GM21723 (cell line): ENCODE measurements at regions not wholly inside any gene's neighbourhood (a gene's known extent, or its start where the extent isn't known, plus 50 kb on each side); places are given as distances from the start of the nearest gene placed in this dataset.

Source experiments
- ATAC-seq: cut with Tn5 transposase; IDR thresholded peaks from one replicate; pipeline ENCODE4 v1.9.1; 2021; ENCODE audit warnings: mild to moderate bottlenecking, moderate library complexity; ENCODE audit not compliant: unreplicated experiment

GRCh38 chr1:58908561-58909560 is 125.0 kb upstream of the JUN start:
- ATAC-seq = no peak

GRCh38 chr1:58909914-58910681 is 126.3 kb upstream of the JUN start:
- no peak for ATAC-seq

GRCh38 chr1:58911841-58912499 is 128.1 kb upstream of the JUN start:
- ATAC-seq = no peak

GRCh38 chr1:58914925-58915324 is 131.1 kb upstream of the JUN start:
- ATAC-seq = no peak

- no peak for ATAC-seq
Observed at GRCh38 chr1:58917436-58917835, 133.6 kb upstream of the JUN start.

- no peak for ATAC-seq
Observed at GRCh38 chr1:58919226-58919958, 135.5 kb upstream of the JUN start.

GRCh38 chr1:58919959-58920321 is 136.1 kb upstream of the JUN start:
- ATAC-seq = no peak

GRCh38 chr1:58921342-58921741 is 137.5 kb upstream of the JUN start:
- no peak for ATAC-seq

- no peak for ATAC-seq
Observed at GRCh38 chr1:58921751-58922150, 137.9 kb upstream of the JUN start.

GRCh38 chr1:58922302-58923089 is 138.6 kb upstream of the JUN start:
- peak; percentile 94 for ATAC-seq

- no peak for ATAC-seq
Observed at GRCh38 chr1:58923090-58923470, 139.2 kb upstream of the JUN start.

GRCh38 chr1:58924016-58924565 is 140.2 kb upstream of the JUN start:
- ATAC-seq = no peak

GRCh38 chr1:58924821-58925220 is 141.0 kb upstream of the JUN start:
- no peak for ATAC-seq

- ATAC-seq = no peak
Observed at GRCh38 chr1:58925247-58925646, 141.4 kb upstream of the JUN start.

- ATAC-seq = no peak
Observed at GRCh38 chr1:58926152-58926551, 142.3 kb upstream of the JUN start.

- no peak for ATAC-seq
Observed at GRCh38 chr1:58927041-58927721, 143.3 kb upstream of the JUN start.

GRCh38 chr1:58927722-58928085 is 143.9 kb upstream of the JUN start:
- no peak for ATAC-seq

- ATAC-seq = no peak
Observed at GRCh38 chr1:58928514-58928913, 144.7 kb upstream of the JUN start.

- ATAC-seq = no peak
Observed at GRCh38 chr1:58929671-58930325, 146.0 kb upstream of the JUN start.
